ENCODE measurements at regions not wholly inside any gene's neighbourhood (a gene's known extent, or its start where the extent isn't known, plus 50 kb on each side); places are given as distances from the start of the nearest gene placed in this dataset.

DNA sequence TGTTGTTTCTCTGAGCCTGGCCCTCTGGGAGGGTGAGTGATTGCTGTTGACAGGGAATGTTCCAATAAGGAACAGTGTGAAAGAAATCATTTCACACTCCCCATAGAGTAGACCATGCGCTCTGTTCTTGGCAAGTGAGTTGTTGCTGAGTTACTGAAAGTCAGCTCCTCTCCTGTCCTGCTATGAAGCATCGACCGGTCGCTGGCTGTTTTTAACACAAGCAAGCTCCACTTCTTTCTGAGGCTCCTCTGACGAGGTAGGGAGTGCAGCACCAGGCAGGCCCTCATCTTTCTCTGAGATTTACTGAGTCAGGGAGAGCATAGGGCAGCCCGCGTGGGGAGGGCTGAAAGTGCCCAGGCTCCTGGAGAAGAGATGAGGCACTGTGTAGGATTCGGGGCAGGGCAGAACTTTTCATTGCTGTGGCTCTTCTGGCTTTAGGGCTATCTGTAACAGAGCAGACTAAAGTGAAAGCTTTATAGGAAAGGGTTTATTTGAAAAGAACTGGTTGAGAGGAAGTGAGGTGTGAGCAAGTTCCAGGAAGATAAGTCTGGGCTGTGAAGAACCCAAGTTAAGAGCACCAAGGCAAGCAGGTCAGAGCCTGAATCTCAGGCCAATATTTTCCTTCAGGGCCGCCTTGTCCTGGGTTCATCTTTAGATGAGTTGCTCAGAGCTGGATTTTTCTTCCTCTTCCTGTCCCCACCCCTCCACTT, 332.2 kb downstream of the CCSER2 start:
- Mint-ChIP-seq H3K27ac (no peak overlapping the region), H3K27me3 (ENCODE audit: low read depth) (no peaks in the 10 kb centered on the region), H3K9me3 (no peaks in the 10 kb centered on the region), H3K36me3 (no peaks in the 10 kb centered on the region), H3K4me1 (peaks cover 7% of the 10 kb centered on the region), H3K4me3 (no peak overlapping the region)
- ChIA-PET POLR2A (no interaction called here), CTCF (interaction anchor here (1.2 to 2.3 kb wide), 4 partner anchors 47 to 120 kb away, joined by 3 to 16 read pairs (median 6); no protein-coding TSS in a partner anchor)
- no peak for DNase-seq (ENCODE audit: low spot score)
- ATAC-seq = no peak; the same call in 1 of the 2 replicates
- no peak for TF ChIP-seq JAZF1 (CRISPR knock-in tag; IDR thresholded peaks at IDR 0.05)
- TF ChIP-seq RORB (CRISPR knock-in tag; IDR thresholded peaks at IDR 0.05) = no peak
- TF ChIP-seq, protein P1, sequence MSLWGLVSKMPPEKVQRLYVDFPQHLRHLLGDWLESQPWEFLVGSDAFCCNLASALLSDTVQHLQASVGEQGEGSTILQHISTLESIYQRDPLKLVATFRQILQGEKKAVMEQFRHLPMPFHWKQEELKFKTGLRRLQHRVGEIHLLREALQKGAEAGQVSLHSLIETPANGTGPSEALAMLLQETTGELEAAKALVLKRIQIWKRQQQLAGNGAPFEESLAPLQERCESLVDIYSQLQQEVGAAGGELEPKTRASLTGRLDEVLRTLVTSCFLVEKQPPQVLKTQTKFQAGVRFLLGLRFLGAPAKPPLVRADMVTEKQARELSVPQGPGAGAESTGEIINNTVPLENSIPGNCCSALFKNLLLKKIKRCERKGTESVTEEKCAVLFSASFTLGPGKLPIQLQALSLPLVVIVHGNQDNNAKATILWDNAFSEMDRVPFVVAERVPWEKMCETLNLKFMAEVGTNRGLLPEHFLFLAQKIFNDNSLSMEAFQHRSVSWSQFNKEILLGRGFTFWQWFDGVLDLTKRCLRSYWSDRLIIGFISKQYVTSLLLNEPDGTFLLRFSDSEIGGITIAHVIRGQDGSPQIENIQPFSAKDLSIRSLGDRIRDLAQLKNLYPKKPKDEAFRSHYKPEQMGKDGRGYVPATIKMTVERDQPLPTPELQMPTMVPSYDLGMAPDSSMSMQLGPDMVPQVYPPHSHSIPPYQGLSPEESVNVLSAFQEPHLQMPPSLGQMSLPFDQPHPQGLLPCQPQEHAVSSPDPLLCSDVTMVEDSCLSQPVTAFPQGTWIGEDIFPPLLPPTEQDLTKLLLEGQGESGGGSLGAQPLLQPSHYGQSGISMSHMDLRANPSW (CRISPR knock-in tag; conservative IDR thresholded peaks at IDR 0.05; ENCODE audit: low read depth) = no peak
- TF ChIP-seq, protein P2, sequence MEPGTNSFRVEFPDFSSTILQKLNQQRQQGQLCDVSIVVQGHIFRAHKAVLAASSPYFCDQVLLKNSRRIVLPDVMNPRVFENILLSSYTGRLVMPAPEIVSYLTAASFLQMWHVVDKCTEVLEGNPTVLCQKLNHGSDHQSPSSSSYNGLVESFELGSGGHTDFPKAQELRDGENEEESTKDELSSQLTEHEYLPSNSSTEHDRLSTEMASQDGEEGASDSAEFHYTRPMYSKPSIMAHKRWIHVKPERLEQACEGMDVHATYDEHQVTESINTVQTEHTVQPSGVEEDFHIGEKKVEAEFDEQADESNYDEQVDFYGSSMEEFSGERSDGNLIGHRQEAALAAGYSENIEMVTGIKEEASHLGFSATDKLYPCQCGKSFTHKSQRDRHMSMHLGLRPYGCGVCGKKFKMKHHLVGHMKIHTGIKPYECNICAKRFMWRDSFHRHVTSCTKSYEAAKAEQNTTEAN (CRISPR knock-in tag; IDR thresholded peaks at IDR 0.05) = no peak
- TF ChIP-seq, protein P3, sequence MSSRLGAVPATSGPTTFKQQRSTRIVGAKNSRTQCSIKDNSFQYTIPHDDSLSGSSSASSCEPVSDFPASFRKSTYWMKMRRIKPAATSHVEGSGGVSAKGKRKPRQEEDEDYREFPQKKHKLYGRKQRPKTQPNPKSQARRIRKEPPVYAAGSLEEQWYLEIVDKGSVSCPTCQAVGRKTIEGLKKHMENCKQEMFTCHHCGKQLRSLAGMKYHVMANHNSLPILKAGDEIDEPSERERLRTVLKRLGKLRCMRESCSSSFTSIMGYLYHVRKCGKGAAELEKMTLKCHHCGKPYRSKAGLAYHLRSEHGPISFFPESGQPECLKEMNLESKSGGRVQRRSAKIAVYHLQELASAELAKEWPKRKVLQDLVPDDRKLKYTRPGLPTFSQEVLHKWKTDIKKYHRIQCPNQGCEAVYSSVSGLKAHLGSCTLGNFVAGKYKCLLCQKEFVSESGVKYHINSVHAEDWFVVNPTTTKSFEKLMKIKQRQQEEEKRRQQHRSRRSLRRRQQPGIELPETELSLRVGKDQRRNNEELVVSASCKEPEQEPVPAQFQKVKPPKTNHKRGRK (CRISPR knock-in tag; IDR thresholded peaks at IDR 0.05; ENCODE audit: borderline replicate concordance) = no peak
- TF ChIP-seq, protein P4, sequence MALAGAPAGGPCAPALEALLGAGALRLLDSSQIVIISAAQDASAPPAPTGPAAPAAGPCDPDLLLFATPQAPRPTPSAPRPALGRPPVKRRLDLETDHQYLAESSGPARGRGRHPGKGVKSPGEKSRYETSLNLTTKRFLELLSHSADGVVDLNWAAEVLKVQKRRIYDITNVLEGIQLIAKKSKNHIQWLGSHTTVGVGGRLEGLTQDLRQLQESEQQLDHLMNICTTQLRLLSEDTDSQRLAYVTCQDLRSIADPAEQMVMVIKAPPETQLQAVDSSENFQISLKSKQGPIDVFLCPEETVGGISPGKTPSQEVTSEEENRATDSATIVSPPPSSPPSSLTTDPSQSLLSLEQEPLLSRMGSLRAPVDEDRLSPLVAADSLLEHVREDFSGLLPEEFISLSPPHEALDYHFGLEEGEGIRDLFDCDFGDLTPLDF (CRISPR knock-in tag; IDR thresholded peaks at IDR 0.05) = no peak
- no peak for TF ChIP-seq TEAD4 (CRISPR knock-in tag; IDR thresholded peaks at IDR 0.05)
- TF ChIP-seq EMX1 (CRISPR knock-in tag; IDR thresholded peaks at IDR 0.05) = no peak
- TF ChIP-seq NFE2L1 (CRISPR knock-in tag; IDR thresholded peaks at IDR 0.05) = no peak
- no peak for TF ChIP-seq KAT7 (CRISPR knock-in tag; IDR thresholded peaks at IDR 0.05; ENCODE audit: borderline replicate concordance)
- TF ChIP-seq NFYB (CRISPR knock-in tag; conservative IDR thresholded peaks at IDR 0.05; ENCODE audit: low read depth) = no peak

DNA sequence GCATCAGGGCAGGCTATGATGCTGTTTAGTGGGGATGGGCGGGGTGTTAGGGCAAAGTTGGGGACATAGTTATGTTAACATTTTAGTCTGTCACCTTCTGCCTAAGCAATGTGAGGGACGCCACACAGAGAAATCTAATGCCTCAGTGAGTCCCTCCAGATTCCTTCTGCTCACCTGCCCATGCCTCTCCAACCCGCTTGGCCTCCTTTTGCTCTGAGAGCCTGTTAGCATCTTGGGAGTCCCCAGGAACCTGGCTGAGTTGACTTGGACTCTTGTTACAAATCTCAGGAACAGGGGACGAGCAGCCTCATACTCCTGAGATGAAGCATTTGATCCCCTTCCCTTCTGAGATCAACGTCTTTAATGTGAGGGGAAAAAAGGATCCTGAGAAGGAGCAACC, 336.8 kb downstream of the CCSER2 start:
- CTCF ChIA-PET = interaction anchor here (0.6 to 5.5 kb wide), 28 partner anchors 11 to 408 kb away, joined by 3 to 52 read pairs (median 5); no protein-coding TSS in a partner anchor
- DNase-seq (ENCODE audit: low spot score) = no peak
- POLR2A ChIA-PET = no interaction called here
- Mint-ChIP-seq H3K4me3 (no peak overlapping the region), H3K27ac (no peak overlapping the region), H3K27me3 (ENCODE audit: low read depth) (no peaks in the 10 kb centered on the region), H3K9me3 (no peaks in the 10 kb centered on the region), H3K4me1 (peaks cover 15% of the 10 kb centered on the region), H3K36me3 (no peaks in the 10 kb centered on the region)
- ATAC-seq = no peak
- no peak for TF ChIP-seq GRHL2 (CRISPR knock-in tag; IDR thresholded peaks at IDR 0.05; ENCODE audit: insufficient replicate concordance, severe bottlenecking)
- TF ChIP-seq, protein P5, sequence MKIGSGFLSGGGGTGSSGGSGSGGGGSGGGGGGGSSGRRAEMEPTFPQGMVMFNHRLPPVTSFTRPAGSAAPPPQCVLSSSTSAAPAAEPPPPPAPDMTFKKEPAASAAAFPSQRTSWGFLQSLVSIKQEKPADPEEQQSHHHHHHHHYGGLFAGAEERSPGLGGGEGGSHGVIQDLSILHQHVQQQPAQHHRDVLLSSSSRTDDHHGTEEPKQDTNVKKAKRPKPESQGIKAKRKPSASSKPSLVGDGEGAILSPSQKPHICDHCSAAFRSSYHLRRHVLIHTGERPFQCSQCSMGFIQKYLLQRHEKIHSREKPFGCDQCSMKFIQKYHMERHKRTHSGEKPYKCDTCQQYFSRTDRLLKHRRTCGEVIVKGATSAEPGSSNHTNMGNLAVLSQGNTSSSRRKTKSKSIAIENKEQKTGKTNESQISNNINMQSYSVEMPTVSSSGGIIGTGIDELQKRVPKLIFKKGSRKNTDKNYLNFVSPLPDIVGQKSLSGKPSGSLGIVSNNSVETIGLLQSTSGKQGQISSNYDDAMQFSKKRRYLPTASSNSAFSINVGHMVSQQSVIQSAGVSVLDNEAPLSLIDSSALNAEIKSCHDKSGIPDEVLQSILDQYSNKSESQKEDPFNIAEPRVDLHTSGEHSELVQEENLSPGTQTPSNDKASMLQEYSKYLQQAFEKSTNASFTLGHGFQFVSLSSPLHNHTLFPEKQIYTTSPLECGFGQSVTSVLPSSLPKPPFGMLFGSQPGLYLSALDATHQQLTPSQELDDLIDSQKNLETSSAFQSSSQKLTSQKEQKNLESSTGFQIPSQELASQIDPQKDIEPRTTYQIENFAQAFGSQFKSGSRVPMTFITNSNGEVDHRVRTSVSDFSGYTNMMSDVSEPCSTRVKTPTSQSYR (CRISPR knock-in tag; IDR thresholded peaks at IDR 0.05) = no peak
- no peak for TF ChIP-seq NR3C1 (CRISPR knock-in tag; conservative IDR thresholded peaks at IDR 0.05; ENCODE audit: low read depth)
- TF ChIP-seq, protein P6, sequence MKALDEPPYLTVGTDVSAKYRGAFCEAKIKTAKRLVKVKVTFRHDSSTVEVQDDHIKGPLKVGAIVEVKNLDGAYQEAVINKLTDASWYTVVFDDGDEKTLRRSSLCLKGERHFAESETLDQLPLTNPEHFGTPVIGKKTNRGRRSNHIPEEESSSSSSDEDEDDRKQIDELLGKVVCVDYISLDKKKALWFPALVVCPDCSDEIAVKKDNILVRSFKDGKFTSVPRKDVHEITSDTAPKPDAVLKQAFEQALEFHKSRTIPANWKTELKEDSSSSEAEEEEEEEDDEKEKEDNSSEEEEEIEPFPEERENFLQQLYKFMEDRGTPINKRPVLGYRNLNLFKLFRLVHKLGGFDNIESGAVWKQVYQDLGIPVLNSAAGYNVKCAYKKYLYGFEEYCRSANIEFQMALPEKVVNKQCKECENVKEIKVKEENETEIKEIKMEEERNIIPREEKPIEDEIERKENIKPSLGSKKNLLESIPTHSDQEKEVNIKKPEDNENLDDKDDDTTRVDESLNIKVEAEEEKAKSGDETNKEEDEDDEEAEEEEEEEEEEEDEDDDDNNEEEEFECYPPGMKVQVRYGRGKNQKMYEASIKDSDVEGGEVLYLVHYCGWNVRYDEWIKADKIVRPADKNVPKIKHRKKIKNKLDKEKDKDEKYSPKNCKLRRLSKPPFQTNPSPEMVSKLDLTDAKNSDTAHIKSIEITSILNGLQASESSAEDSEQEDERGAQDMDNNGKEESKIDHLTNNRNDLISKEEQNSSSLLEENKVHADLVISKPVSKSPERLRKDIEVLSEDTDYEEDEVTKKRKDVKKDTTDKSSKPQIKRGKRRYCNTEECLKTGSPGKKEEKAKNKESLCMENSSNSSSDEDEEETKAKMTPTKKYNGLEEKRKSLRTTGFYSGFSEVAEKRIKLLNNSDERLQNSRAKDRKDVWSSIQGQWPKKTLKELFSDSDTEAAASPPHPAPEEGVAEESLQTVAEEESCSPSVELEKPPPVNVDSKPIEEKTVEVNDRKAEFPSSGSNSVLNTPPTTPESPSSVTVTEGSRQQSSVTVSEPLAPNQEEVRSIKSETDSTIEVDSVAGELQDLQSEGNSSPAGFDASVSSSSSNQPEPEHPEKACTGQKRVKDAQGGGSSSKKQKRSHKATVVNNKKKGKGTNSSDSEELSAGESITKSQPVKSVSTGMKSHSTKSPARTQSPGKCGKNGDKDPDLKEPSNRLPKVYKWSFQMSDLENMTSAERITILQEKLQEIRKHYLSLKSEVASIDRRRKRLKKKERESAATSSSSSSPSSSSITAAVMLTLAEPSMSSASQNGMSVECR (CRISPR knock-in tag; IDR thresholded peaks at IDR 0.05; ENCODE audit: borderline replicate concordance) = no peak
- no peak for TF ChIP-seq ZNF263 (CRISPR knock-in tag; IDR thresholded peaks at IDR 0.05; ENCODE audit: low read depth)
- TF ChIP-seq FOXJ3 (CRISPR knock-in tag; IDR thresholded peaks at IDR 0.05; ENCODE audit: borderline replicate concordance) = no peak
- no peak for TF ChIP-seq MYBL2 (CRISPR knock-in tag; IDR thresholded peaks at IDR 0.05)
- TF ChIP-seq, protein P3 (CRISPR knock-in tag; IDR thresholded peaks at IDR 0.05; ENCODE audit: borderline replicate concordance) = no peak

All from WTC11 (cell line).